GM12864 (cell line): ENCODE measurements at regions not wholly inside any gene's neighbourhood (a gene's known extent, or its start where the extent isn't known, plus 50 kb on each side); places are given as distances from the start of the nearest gene placed in this dataset.

Experiments
- DNase-seq: peaks from one replicate; pipeline ENCODE4 v3.0.0-alpha.2; 2011; ENCODE audit warnings: low read depth
- H3K4me3 ChIP-seq: 2 replicates; pipeline ENCODE4 v1.5.1; 2011; ENCODE audit warnings: mild to moderate bottlenecking, low read depth, low read length, control low read depth
- CTCF ChIP-seq: IDR thresholded peaks from 2 replicates; pipeline ENCODE4 v1.5.1; 2011; ENCODE audit warnings: low read depth, mild to moderate bottlenecking, moderate library complexity, low read length, control low read depth, inconsistent platforms; ENCODE audit errors: missing control alignments

- DNase-seq = no peak
- TF ChIP-seq CTCF = no peak
- H3K4me3 ChIP-seq = no peak overlapping the region
Observed at GRCh38 chr5:2224689-2225088, 342.0 kb upstream of the IRX4 start.

GRCh38 chr5:2223303-2223702 lies 340.6 kb upstream of the IRX4 start:
- no peak for TF ChIP-seq CTCF
- H3K4me3 ChIP-seq = no peak overlapping the region
- no peak for DNase-seq

DNA sequence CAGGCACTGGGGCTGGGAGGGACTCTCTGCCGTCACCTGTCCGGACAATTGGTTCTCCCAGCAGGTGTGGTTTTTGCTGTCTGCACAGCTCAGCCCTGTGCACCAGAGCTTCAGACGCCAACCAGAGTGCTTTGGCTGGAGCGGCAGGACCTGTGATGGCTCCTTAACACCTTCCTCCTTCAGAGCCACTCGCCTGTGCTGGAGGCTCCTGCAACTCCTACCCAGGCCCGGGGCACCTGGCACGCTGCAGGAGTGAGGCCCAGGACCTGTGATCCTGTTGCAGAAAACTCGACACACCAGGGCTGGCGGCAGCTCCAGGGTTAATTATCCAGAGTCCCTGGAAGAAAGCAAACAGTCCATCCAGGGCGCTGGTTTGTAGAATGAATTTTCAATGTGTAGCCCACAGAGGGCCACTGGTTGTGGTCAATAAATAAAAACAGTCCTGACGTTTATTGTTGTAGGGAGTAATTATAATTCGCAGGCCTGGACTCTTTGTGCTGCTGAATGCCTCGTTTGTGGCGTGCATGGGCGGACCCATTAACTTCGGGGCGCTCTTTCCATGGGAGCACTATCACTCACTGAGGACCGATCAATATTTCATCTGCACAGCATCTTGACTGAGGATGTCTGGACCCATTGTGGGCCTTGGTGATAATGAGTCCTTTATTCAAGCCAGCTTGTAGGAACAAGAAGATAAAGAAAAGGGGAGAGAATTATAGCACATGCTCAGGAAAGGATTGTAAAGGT lies 339.7 kb upstream of the IRX4 start:
- no peak overlapping the region for H3K4me3 ChIP-seq
- no peak for DNase-seq
- no peak for TF ChIP-seq CTCF

DNA sequence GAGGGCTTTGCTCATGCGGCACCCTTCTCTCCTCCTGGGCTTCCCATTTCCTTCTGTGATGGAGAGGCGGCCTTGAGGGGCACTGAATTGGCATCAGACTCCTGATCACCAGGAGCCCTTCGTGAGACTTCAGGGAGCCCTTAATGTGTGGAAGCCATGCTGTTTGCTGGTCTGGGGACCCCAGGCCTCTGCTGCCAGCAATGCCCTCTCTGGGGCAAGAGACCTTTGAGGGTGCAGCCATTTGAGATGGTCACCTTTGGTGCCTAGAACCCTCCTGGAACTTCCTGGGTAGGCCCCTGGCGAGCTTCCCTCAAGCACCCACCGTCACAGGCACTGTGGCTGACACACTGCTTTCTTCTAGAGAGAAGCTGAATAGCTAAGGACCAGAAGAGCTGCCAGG lies 338.7 kb upstream of the IRX4 start:
- no peak for DNase-seq
- TF ChIP-seq CTCF = no peak
- H3K4me3 ChIP-seq = no peak overlapping the region

DNA sequence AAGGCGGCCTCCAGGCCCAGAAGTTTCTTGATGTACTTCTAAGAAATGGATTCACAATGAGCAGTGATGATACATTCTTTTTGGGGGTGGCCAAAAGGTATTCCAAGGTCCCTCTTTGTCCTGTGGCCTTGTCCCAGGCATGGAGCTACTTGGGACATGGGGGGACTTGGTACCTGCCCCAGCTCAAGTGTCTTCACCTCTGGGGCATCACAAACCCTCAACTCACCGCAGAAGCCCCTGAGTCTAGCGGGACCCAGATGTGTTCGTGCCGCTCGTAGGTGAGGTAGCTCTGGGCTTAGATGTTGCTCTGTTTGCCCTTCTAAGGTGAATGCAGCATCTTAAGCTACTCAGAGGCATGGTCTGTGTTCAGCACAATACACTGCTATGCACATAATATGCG lies 338.0 kb upstream of the IRX4 start:
- DNase-seq = no peak
- TF ChIP-seq CTCF = no peak
- H3K4me3 ChIP-seq = no peak overlapping the region

DNA sequence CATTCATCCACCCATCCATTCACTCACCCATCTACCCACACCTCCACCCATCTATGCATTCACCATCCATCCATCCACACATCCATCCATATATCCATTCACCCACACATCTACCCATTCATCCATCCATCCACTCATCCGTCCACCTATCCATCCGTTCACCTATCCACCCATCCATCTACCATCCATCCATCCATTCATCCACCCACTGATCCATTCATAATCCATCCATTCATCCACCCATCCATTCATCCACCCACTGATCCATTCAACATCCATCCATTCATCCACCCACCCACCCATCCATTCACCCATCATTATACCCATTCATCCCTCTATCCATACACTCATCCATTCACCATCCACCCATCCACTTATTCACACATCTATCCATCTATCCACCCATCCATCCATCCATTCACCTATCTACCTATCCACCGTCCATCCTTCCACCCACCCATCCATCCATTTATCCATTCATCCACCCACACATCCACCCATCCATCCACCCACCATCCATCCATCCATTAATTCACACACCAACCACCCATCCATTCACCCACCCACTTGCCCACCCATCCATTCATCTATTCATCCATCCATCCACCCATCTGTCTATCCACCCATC lies 336.5 kb upstream of the IRX4 start:
- TF ChIP-seq CTCF = no peak
- no peak overlapping the region for H3K4me3 ChIP-seq
- no peak for DNase-seq

GRCh38 chr5:2217219-2217618 lies 334.5 kb upstream of the IRX4 start:
- H3K4me3 ChIP-seq = no peak overlapping the region
- no peak for TF ChIP-seq CTCF
- no peak for DNase-seq
